ENCODE measurements at regions not wholly inside any gene's neighbourhood (a gene's known extent, or its start where the extent isn't known, plus 50 kb on each side); places are given as distances from the start of the nearest gene placed in this dataset.
A peak's percentile ranks its signal among the peaks of the same experiment; 100 is the strongest.
"Not testable (repeated sequence)": the region's sequence is repeated elsewhere in the genome, so short reads cannot be mapped to it uniquely, and the experiment has no call there.

DNA sequence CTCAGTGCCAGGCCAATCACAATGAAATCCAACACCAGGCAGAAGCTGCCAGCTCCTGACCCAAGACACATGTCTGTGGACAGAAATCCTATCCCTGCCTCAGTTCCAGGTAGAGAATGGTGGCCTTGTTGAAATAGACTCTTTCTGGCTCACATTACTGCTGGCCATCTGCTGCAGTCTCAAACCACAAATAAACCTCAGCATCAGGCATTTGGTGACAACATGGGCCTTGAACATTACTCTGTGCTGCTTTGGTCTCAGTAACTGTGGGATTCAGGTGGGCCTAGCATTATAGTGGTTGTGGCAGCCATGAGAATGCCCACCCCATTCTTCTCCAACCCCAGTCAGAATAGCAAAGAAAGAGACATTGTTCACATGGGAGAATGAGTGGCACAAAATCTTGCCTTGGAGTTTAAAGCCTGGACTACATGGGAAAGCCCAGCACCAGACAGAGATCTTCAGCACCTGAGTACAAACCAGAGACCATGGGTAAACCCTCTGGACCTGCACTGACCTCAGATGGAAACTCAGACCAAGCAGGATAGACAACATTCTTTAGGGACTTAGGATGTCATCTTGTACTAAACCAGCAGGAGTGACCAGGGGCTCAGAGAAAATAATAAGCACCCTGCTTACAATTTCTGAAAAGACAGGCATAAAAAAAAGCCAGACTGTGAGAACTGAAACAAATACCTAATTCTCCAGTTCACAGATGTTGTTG is 50.4 kb upstream of the TRAM1L1 start:
- no peaks in the 10 kb centered on the region for H3K4me1 Mint-ChIP-seq
- no peaks in the 10 kb centered on the region for H3K27me3 Mint-ChIP-seq
- peaks cover 3 to 34% (median 6%) of the 10 kb centered on the region in 7 donors for H3K9me3 Mint-ChIP-seq
- H3K36me3 Mint-ChIP-seq: no peaks in the 10 kb centered on the region
- ATAC-seq (ENCODE audit: low read depth in 2 of 2) (no peak), DNase-seq (no peak)
- H3K27ac Mint-ChIP-seq: no peak overlapping the region
- peak overlapping the region in 1 of 8 donors; percentile 15 for H3K4me3 Mint-ChIP-seq

DNA sequence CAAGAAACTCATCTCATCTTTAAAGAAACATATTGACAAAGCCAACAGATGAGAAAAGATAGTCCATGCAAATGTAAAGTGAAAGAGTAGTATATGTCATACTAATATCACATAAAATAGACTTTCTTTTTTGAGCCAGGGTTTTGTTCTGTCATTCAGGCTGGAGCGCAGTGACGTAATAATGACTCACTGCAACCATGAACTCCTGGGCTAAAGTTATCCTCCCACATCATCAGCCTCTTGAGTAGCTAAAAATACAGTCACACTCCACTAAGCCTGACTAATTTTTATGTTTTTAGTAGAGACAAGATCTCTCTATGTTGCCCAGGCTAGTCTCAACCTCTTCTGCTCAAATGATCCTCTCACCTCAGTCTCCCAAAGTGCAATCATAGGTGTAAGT is 51.8 kb upstream of the TRAM1L1 start:
- no peaks in the 10 kb centered on the region for H3K36me3 Mint-ChIP-seq
- H3K4me3 Mint-ChIP-seq: no peak overlapping the region
- peaks cover 3 to 34% (median 9%) of the 10 kb centered on the region in 7 donors for H3K9me3 Mint-ChIP-seq
- H3K27ac Mint-ChIP-seq: no peak overlapping the region
- ATAC-seq (ENCODE audit: low read depth in 2 of 2): no peak
- no peaks in the 10 kb centered on the region for H3K27me3 Mint-ChIP-seq
- DNase-seq: no peak
- H3K4me1 Mint-ChIP-seq: no peaks in the 10 kb centered on the region

DNA sequence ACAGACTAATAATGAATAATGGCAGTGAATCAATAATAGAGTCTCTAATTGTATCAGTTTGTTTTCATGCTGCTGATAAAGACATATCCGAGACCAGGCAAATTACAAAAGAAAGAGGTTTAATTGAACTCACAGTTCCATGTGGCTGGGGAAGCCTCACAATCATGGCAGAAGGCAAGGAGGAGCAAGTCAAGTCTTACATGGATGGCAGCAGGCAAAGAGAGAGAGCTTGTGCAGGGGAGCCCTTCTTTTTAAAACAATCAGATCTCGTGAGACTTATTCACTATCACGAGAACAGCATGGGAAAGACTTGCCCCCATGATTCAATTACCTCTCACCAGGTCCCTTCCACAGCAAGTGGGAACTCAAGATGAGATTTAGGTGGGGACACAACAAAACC is 53.4 kb upstream of the TRAM1L1 start:
- H3K27ac Mint-ChIP-seq; ATAC-seq (ENCODE audit: low read depth in 2 of 2); H3K36me3 Mint-ChIP-seq; H3K4me1 Mint-ChIP-seq; H3K4me3 Mint-ChIP-seq; H3K27me3 Mint-ChIP-seq; DNase-seq: not testable (repeated sequence)
- peaks cover 3 to 34% (median 9%) of the 10 kb centered on the region in 7 donors for H3K9me3 Mint-ChIP-seq

DNA sequence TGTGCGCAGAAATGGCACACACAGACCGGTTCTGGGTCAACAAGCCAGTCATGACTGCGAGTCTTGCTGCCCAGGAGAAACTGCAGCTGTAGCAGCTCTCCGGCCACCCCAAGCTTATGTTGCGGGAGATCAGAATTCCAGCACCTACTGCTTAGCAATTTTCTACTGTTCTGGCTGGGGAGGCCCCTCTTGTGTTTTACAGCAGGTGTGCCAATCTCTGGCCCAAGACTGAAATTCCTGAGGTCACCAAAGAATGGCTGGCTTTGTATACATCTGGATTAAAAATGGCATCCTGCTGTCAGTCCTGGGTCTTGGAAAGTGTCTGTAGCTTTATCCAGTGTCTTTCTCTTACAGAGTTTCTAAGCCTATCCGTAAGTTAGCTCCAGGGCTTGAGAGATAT is 68.9 kb upstream of the TRAM1L1 start:
- no peaks in the 10 kb centered on the region for H3K27me3 Mint-ChIP-seq
- H3K9me3 Mint-ChIP-seq: peaks cover 0 to 9% (median 4%) of the 10 kb centered on the region in 7 donors
- DNase-seq (no peak), ATAC-seq (ENCODE audit: low read depth in 2 of 2) (no peak)
- no peaks in the 10 kb centered on the region for H3K4me1 Mint-ChIP-seq
- H3K36me3 Mint-ChIP-seq: no peaks in the 10 kb centered on the region
- no peak overlapping the region for H3K27ac Mint-ChIP-seq
- H3K4me3 Mint-ChIP-seq: no peak overlapping the region

DNA sequence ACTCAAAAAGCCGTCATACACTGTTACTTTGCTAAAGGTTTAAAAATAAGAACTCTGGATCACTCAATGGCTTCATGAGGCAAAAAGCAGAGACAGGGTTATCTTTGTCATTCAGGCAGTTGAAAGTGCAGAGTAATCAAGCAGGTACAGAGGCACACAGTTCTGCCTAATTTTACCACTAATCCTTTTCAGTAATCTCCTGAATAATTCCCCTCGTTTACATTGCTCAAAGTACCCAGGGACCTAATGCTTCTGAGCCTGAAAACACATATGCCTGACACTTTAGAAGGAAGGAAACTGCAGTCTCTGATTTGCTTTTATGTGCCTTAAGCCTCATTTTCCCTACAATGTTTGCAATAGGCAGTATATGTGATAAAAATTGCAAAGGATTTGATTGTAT is 71.4 kb upstream of the TRAM1L1 start:
- Mint-ChIP-seq H3K27ac (no peak overlapping the region), H3K9me3 (peaks cover 0 to 3% (median 0%) of the 10 kb centered on the region in 7 donors), H3K4me1 (no peaks in the 10 kb centered on the region), H3K4me3 (no peak overlapping the region), H3K36me3 (no peaks in the 10 kb centered on the region), H3K27me3 (no peaks in the 10 kb centered on the region)
- DNase-seq: no peak
- ATAC-seq (ENCODE audit: low read depth in 2 of 2): no peak

DNA sequence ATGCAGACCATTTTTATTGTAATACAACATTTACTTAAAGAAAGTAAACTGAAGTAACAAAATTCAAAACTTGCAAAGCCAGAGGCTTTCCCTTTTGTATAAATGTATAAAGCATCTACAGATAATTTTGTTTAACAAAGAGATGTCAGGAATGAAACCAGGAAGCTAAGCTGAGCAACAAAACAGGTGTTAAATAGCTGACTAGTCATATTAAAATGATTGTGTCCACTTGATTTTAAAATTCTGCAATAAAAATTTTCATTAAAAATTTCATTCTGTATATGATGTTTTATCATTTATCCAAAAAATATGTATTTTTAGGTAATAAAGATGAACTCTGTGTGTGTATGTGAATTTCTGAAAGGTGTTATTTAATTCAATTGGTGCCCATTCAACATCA is 72.0 kb upstream of the TRAM1L1 start:
- Mint-ChIP-seq H3K4me1 (no peaks in the 10 kb centered on the region), H3K9me3 (peaks cover 0 to 2% (median 0%) of the 10 kb centered on the region in 7 donors), H3K27me3 (no peaks in the 10 kb centered on the region), H3K4me3 (no peak overlapping the region), H3K36me3 (no peaks in the 10 kb centered on the region), H3K27ac (no peak overlapping the region)
- no peak for DNase-seq
- ATAC-seq (ENCODE audit: low read depth in 2 of 2): no peak

DNA sequence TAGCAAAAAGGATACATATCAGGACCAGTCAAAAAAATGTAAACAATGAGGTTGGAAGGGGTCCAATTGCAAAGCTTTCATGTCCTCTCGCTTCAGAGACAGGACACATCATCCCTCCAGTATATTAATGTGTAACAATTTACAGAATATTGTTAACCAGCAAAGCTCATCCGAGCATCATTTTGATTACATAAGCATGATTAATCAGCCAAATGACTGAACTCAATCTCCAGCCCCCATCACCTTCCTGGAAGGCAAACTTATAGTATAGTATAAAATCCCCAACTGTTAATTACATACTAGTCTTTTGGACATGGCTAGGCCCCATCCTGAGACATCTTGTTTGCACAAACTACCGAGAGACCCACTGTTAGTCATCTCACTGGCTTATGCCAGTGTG is 77.6 kb upstream of the TRAM1L1 start:
- Mint-ChIP-seq H3K36me3 (no peaks in the 10 kb centered on the region), H3K27me3 (no peaks in the 10 kb centered on the region), H3K4me3 (no peak overlapping the region), H3K27ac (no peak overlapping the region), H3K4me1 (no peaks in the 10 kb centered on the region), H3K9me3 (peaks cover 0 to 2% (median 0%) of the 10 kb centered on the region in 7 donors)
- DNase-seq (no peak), ATAC-seq (ENCODE audit: low read depth in 2 of 2) (no peak)

DNA sequence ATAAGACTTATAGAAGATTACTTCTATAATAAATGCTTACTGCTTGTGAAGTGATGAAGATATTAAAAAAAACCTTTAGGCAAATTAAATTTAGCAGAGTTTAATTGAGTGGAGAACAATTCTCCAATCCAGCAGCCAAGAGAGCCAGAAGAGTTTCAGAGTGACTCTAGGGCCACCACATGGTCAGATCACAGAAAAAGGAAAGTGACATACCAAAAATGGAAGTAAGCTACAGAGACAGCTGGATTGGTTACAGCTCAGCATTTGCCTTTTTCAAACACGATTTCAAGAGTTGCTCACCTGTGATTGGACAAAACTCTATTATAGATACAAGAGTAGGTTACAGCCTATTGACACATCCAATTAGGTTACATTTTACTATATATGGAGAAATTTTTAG is 79.0 kb upstream of the TRAM1L1 start:
- H3K36me3 Mint-ChIP-seq: no peaks in the 10 kb centered on the region
- no peaks in the 10 kb centered on the region for H3K27me3 Mint-ChIP-seq
- H3K4me1 Mint-ChIP-seq: no peaks in the 10 kb centered on the region
- DNase-seq (no peak), ATAC-seq (ENCODE audit: low read depth in 2 of 2) (no peak)
- H3K9me3 Mint-ChIP-seq: peaks cover 0 to 2% (median 0%) of the 10 kb centered on the region in 7 donors
- no peak overlapping the region for H3K27ac Mint-ChIP-seq
- H3K4me3 Mint-ChIP-seq: no peak overlapping the region

DNA sequence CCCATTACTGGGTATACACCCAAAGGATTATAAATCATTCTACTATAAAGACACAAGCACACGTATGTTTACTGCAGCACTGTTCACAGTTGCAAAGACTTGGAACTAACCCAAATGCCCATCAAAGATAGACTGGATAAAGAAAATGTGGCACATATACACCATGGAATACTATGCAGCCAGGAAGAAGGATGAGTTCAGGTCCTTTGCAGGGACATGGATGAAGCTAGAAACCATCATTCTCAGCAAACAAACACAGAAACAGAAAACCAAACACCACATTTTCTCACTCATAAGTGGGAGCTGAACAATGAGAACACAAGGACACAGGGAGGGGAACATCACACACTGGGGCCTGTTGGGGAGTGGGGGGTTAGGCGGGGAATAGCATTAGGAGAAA is 90.0 kb upstream of the TRAM1L1 start:
- H3K4me3 Mint-ChIP-seq; ATAC-seq (ENCODE audit: low read depth in 2 of 2); DNase-seq: not testable (repeated sequence)

DNA sequence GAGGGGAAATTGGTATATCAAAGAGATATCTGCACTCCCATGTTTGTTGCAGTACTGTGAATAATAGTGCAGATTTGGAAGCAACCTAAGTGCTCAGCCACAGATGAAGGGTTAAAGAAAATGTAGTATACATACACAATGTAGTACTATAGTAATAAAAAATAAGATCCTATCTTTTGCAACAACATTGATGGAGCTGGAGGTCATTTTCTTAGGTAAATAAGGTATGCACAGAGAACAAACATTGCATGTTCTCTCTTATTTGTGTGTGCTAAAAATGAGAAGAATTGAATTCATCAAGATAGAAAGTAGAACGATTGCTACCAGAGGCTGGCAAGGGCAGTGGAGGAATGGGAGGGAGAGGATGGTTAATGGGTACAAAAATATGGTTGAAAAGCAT is 117.9 kb upstream of the TRAM1L1 start:
- no peak overlapping the region for H3K4me3 Mint-ChIP-seq
- ATAC-seq (ENCODE audit: low read depth in 2 of 2): no peak
- H3K9me3 Mint-ChIP-seq: peaks cover 0 to 7% (median 0%) of the 10 kb centered on the region in 7 donors

More for the DNA sequence above, 90.0 kb upstream of the TRAM1L1 start:
- H3K27ac Mint-ChIP-seq: peak overlapping the region in 1 of 6 donors; percentile 80
- peaks cover 0 to 22% (median 6%) of the 10 kb centered on the region in 7 donors for H3K9me3 Mint-ChIP-seq
- H3K36me3 Mint-ChIP-seq, H3K4me1 Mint-ChIP-seq, H3K27me3 Mint-ChIP-seq: not testable (repeated sequence)

DNA sequence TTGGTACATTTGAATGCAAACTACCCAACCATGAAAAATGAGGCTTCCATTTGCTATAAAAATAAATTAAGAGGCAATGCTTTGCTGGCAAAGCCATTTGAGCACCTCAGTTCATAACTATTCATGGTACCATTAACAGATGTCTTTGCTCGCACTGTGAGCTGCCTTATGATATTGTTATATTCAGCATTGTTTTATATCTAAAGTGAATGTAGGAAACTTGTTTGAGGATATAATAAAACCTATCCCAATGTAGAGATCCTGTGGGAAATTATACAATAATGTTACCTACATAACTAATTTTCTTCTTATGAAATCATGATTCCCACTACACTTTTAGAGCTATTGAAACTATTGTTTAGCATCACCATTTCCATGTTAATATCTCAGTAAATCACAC is 125.2 kb upstream of the TRAM1L1 start:
- Mint-ChIP-seq H3K36me3 (no peaks in the 10 kb centered on the region), H3K27me3 (no peaks in the 10 kb centered on the region), H3K4me1 (no peaks in the 10 kb centered on the region), H3K4me3 (no peak overlapping the region), H3K27ac (no peak overlapping the region), H3K9me3 (peaks cover 0 to 4% (median 0%) of the 10 kb centered on the region in 7 donors)
- DNase-seq (no peak), ATAC-seq (ENCODE audit: low read depth in 2 of 2) (no peak)

More for the DNA sequence above, 117.9 kb upstream of the TRAM1L1 start:
- DNase-seq: no peak
- no peaks in the 10 kb centered on the region for H3K27me3 Mint-ChIP-seq
- H3K36me3 Mint-ChIP-seq: no peaks in the 10 kb centered on the region
- no peaks in the 10 kb centered on the region for H3K4me1 Mint-ChIP-seq
- H3K27ac Mint-ChIP-seq: no peak overlapping the region

DNA sequence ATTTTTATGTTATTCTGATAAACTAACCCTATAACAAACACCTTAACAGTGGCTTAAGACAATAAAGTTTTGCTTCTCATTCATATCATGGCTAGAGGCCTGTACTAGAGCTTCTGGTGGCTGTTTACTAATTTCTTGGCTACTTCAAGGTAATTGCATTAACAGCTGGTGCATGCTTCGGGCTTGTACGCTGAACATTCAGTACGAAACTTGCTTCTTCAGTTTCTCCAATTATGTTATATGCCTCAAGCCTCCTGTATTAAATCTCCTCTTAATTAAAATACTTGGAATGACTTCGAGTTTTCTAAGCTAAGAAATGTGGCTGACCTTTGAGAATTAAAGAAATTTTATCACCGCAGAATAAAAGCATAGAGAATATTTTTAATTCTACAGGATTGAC is 138.9 kb upstream of the TRAM1L1 start:
- no peaks in the 10 kb centered on the region for H3K27me3 Mint-ChIP-seq
- no peak overlapping the region for H3K27ac Mint-ChIP-seq
- no peaks in the 10 kb centered on the region for H3K4me1 Mint-ChIP-seq
- H3K9me3 Mint-ChIP-seq: no peaks in the 10 kb centered on the region
- ATAC-seq (ENCODE audit: low read depth in 2 of 2): no peak
- no peaks in the 10 kb centered on the region for H3K36me3 Mint-ChIP-seq
- no peak overlapping the region for H3K4me3 Mint-ChIP-seq
- DNase-seq: no peak

DNA sequence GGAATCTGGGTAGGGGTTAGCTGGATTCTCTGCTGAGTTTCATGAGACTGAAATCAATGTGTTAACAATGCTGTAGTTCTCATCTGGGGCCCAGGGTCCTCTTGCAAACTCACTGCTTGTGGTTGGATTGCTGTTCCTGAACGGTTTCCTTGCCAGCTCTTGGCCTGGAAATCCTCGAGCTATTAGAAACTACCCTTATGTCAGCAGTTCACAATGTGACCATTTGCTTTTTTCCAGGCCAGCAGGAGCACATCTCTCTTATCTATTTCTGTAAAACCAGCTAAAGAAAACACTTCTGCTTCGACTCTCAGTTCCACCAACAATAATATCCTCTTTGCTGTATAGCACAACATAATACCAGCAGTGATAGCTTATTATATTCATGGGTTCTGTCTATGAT is 140.1 kb upstream of the TRAM1L1 start:
- no peaks in the 10 kb centered on the region for H3K4me1 Mint-ChIP-seq
- H3K9me3 Mint-ChIP-seq: no peaks in the 10 kb centered on the region
- H3K27me3 Mint-ChIP-seq: no peaks in the 10 kb centered on the region
- H3K36me3 Mint-ChIP-seq: no peaks in the 10 kb centered on the region
- H3K27ac Mint-ChIP-seq: no peak overlapping the region
- DNase-seq (no peak), ATAC-seq (ENCODE audit: low read depth in 2 of 2) (no peak)
- H3K4me3 Mint-ChIP-seq: peak overlapping the region in 1 of 8 donors; percentile 29

DNA sequence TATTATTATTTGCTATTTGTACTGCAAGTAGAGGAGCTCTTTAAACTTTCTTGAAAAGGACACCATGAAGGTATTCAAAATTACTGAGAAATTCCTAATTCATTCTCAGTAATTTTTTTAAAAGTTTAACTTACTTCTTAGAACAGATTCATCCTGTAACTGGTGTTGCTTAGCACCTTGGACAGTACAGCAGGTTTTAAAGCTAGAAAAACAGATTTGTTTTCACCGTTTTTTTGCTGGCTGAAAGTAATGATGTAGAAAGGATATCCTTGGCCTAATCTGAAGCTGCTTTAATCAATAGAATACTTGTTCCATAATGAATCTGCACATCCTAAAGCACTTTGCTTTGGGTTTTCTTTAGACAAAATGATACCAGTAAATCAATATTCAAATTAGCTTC is 142.5 kb upstream of the TRAM1L1 start:
- Mint-ChIP-seq H3K27ac (no peak overlapping the region), H3K4me1 (no peaks in the 10 kb centered on the region), H3K36me3 (no peaks in the 10 kb centered on the region), H3K4me3 (no peak overlapping the region), H3K9me3 (no peaks in the 10 kb centered on the region), H3K27me3 (no peaks in the 10 kb centered on the region)
- DNase-seq (no peak), ATAC-seq (ENCODE audit: low read depth in 2 of 2) (no peak)

DNA sequence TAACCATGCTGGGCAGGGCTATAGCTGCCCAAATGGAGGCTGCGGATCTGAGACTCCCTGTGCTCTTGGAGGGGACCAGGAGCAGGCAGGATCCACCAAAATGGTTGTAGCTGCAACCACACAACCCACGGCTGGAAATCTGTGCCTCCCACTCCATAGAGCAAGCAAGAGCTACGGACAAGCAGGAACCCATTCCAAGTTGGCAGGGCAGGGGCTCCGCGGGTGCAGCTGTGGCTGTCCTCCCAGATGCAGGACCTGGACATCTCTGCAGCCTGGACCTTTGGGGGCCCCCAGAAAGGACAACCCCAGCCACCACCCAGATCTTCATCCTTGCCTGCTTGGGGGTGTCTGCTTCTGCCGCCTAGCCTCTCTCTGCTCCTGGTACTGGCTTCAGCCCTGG is 154.1 kb upstream of the TRAM1L1 start:
- Mint-ChIP-seq H3K4me1 (no peaks in the 10 kb centered on the region), H3K4me3 (no peak overlapping the region), H3K27ac (no peak overlapping the region), H3K27me3 (no peaks in the 10 kb centered on the region), H3K36me3 (no peaks in the 10 kb centered on the region), H3K9me3 (peaks cover 0 to 12% (median 3%) of the 10 kb centered on the region in 7 donors)
- DNase-seq (no peak), ATAC-seq (ENCODE audit: low read depth in 2 of 2) (no peak)

All from naive B cell (primary cell).